Vagina (tissue), 2 donors: ENCODE measurements at regions not wholly inside any gene's neighbourhood (a gene's known extent, or its start where the extent isn't known, plus 50 kb on each side); places are given as distances from the start of the nearest gene placed in this dataset.

ENCODE experiments used
- CTCF ChIP-seq, 3 experiments: fragments of 450-650 bp in 2 of 3; fragments of 200-600 bp in 1 of 3; sonication (generic) in 1 of 3; IDR thresholded peaks; one replicate each; pipeline ENCODE4 v1.5.1; 2017 to 2019; ENCODE audit warnings: antibody characterized with exemption in 3 of 3, mild to moderate bottlenecking in 2 of 3, moderate library complexity in 2 of 3
- POLR2A ChIP-seq, 2 donors: fragments of 450-650 bp; IDR thresholded peaks; one replicate each; pipeline ENCODE4 v1.6.1; 2017; ENCODE audit warnings: antibody characterized with exemption in 2 of 2, mild to moderate bottlenecking in 2 of 2, moderate library complexity in 2 of 2

GRCh38 chr4:33780952-33781791 is 2463.1 kb downstream of the ARAP2 start:
- no peak for TF ChIP-seq POLR2A (IDR thresholded peaks at IDR 0.05)
- TF ChIP-seq CTCF (IDR thresholded peaks at IDR 0.05), result no peak
